ENCODE measurements at regions not wholly inside any gene's neighbourhood (a gene's known extent, or its start where the extent isn't known, plus 50 kb on each side); places are given as distances from the start of the nearest gene placed in this dataset.

GRCh38 chr11:91129596-91129995 is 906.7 kb upstream of the CHORDC1 start:
- dilution Hi-C loops (cut with MboI; ENCODE audit: extremely low pct_ligation_motif_present, low sequenced_read_pairs) = no loop called here
- POLR2A ChIA-PET = no interaction called here
- Histone ChIP-seq H3K9me1 (replicated peaks; ENCODE audit: control insufficient read depth, extremely low read depth, insufficient read depth, low read length) (no peaks in the 10 kb centered on the region), H3K79me2 (ENCODE audit: control insufficient read depth, insufficient read depth, low read length) (no peaks in the 10 kb centered on the region), H3K4me2 (ENCODE audit: insufficient read depth, low read length) (no peak overlapping the region), H3K27me3 (ENCODE audit: control insufficient read depth in 2 of 2, insufficient read depth in 2 of 2, low read length in 2 of 2) (no peaks in the 10 kb centered on the region), H3K4me3 (replicated peaks in 1 of 3; ENCODE audit: insufficient read depth in 1 of 3, low read depth in 1 of 3, low read length in 3 of 3) (no peak overlapping the region), H4K20me1 (replicated peaks; ENCODE audit: control insufficient read depth, extremely low read depth, insufficient read depth, low read length) (no peaks in the 10 kb centered on the region), H3K4me1 (ENCODE audit: control insufficient read depth, extremely low read depth, insufficient read depth, low read length) (no peaks in the 10 kb centered on the region), H2AFZ (ENCODE audit: low read depth, low read length) (no peak overlapping the region), H3K9ac (replicated peaks; ENCODE audit: extremely low read depth, insufficient read depth, low read length) (no peak overlapping the region), H3K9me3 (replicated peaks; ENCODE audit: control insufficient read depth, insufficient read depth, low read length) (no peaks in the 10 kb centered on the region), H3K27ac (ENCODE audit: insufficient read depth, low read depth, low read length) (no peak overlapping the region), H3K36me3 (ENCODE audit: control insufficient read depth in 2 of 2, extremely low read depth in 1 of 2, insufficient read depth in 2 of 2, low read length in 2 of 2) (no peaks in the 10 kb centered on the region)
- no TSS peak for BruUV-seq (replicated peaks)
- TF ChIP-seq JUN (IDR thresholded peaks at IDR 0.05; ENCODE audit: borderline replicate concordance, insufficient read depth, insufficient read length, low read depth) (no peak), EZH2 (IDR thresholded peaks at IDR 0.05; ENCODE audit: borderline replicate concordance, low read depth, low read length, severe bottlenecking) (no peak), POLR2AphosphoS5 (IDR thresholded peaks at IDR 0.05; ENCODE audit: insufficient read depth, low read depth, low read length) (no peak), FOS (IDR thresholded peaks at IDR 0.05; ENCODE audit: borderline replicate concordance, insufficient read depth, low read length) (no peak), GATA2 (IDR thresholded peaks at IDR 0.05; ENCODE audit: insufficient read depth, insufficient read length, low read depth, low read length) (no peak), MYC (IDR thresholded peaks at IDR 0.05; ENCODE audit: low read depth, low read length) (no peak), POLR2A (IDR thresholded peaks at IDR 0.05; ENCODE audit: low read depth, low read length) (no peak)
- TF ChIP-seq, protein P1, sequence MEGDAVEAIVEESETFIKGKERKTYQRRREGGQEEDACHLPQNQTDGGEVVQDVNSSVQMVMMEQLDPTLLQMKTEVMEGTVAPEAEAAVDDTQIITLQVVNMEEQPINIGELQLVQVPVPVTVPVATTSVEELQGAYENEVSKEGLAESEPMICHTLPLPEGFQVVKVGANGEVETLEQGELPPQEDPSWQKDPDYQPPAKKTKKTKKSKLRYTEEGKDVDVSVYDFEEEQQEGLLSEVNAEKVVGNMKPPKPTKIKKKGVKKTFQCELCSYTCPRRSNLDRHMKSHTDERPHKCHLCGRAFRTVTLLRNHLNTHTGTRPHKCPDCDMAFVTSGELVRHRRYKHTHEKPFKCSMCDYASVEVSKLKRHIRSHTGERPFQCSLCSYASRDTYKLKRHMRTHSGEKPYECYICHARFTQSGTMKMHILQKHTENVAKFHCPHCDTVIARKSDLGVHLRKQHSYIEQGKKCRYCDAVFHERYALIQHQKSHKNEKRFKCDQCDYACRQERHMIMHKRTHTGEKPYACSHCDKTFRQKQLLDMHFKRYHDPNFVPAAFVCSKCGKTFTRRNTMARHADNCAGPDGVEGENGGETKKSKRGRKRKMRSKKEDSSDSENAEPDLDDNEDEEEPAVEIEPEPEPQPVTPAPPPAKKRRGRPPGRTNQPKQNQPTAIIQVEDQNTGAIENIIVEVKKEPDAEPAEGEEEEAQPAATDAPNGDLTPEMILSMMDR (IDR thresholded peaks at IDR 0.05; ENCODE audit: extremely low read depth in 1 of 2, insufficient read depth in 1 of 2, low read depth in 1 of 2, low read length in 2 of 2) = no peak
- TF ChIP-seq, protein P2, sequence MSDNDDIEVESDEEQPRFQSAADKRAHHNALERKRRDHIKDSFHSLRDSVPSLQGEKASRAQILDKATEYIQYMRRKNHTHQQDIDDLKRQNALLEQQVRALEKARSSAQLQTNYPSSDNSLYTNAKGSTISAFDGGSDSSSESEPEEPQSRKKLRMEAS (IDR thresholded peaks at IDR 0.05; ENCODE audit: insufficient read depth, insufficient read length) = no peak
- CTCF ChIA-PET = no interaction called here
- peak; percentile 1 for DNase-seq (ENCODE audit: low read depth, low spot score)
- intact Hi-C loops (cut with micrococcal nuclease) = no loop called here
- FAIRE-seq = no peak

Data from endothelial cell of umbilical vein (primary cell).